Breast epithelium (tissue), 3 donors: ENCODE measurements at regions not wholly inside any gene's neighbourhood (a gene's known extent, or its start where the extent isn't known, plus 50 kb on each side); places are given as distances from the start of the nearest gene placed in this dataset.

Experiments
- CTCF ChIP-seq, 3 donors: fragments of 450-650 bp; IDR thresholded peaks; one replicate each; pipeline ENCODE4 v1.5.1; 2016 to 2017; ENCODE audit warnings: antibody characterized with exemption in 3 of 3, mild to moderate bottlenecking in 3 of 3, moderate library complexity in 3 of 3
- POLR2A ChIP-seq: fragments of 450-650 bp; IDR thresholded peaks from one replicate; pipeline ENCODE4 v1.6.1; 2016; ENCODE audit warnings: antibody characterized with exemption, mild to moderate bottlenecking, moderate library complexity
- POLR2AphosphoS5 ChIP-seq, 3 donors: sonication (generic); formaldehyde crosslinking; IDR thresholded peaks; one replicate each; pipeline ENCODE4 v1.6.1; 2017; ENCODE audit warnings: antibody characterized with exemption in 3 of 3

GRCh38 chr5:152736906-152737305 lies 331.8 kb upstream of the NMUR2 start:
- no peak for TF ChIP-seq POLR2A
- no peak for TF ChIP-seq CTCF (IDR thresholded peaks at IDR 0.05)
- TF ChIP-seq POLR2AphosphoS5 (IDR thresholded peaks at IDR 0.05), result no peak
